ENCODE measurements at regions not wholly inside any gene's neighbourhood (a gene's known extent, or its start where the extent isn't known, plus 50 kb on each side); places are given as distances from the start of the nearest gene placed in this dataset.

DNA sequence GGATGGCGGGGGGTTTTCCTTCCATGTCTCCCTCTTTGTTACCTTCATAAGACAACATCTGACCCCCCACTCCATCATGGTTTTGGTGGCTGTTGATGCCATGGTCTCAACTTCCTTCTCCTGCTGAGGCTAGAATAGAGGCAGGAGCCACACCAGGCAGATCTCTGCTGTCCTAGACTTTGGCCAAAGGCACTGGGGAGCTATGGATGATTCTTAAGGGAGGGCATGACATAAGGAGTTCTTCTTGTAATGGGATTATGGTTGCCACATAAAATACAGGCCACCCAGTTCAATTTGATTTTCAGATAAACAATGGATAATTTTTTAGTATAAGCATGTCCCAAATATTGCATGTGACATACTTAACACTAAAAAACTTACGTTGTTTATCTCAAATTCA, 52.2 kb upstream of the IER5L start:
- TF ChIP-seq EZH2 (IDR thresholded peaks at IDR 0.05; ENCODE audit: borderline replicate concordance, low read length), result no peak
- TF ChIP-seq, protein P1, sequence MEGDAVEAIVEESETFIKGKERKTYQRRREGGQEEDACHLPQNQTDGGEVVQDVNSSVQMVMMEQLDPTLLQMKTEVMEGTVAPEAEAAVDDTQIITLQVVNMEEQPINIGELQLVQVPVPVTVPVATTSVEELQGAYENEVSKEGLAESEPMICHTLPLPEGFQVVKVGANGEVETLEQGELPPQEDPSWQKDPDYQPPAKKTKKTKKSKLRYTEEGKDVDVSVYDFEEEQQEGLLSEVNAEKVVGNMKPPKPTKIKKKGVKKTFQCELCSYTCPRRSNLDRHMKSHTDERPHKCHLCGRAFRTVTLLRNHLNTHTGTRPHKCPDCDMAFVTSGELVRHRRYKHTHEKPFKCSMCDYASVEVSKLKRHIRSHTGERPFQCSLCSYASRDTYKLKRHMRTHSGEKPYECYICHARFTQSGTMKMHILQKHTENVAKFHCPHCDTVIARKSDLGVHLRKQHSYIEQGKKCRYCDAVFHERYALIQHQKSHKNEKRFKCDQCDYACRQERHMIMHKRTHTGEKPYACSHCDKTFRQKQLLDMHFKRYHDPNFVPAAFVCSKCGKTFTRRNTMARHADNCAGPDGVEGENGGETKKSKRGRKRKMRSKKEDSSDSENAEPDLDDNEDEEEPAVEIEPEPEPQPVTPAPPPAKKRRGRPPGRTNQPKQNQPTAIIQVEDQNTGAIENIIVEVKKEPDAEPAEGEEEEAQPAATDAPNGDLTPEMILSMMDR (conservative IDR thresholded peaks at IDR 0.05 in 1 of 2, IDR thresholded peaks at IDR 0.05 in 1 of 2; ENCODE audit: extremely low read depth in 1 of 2, insufficient read depth in 1 of 2, low read depth in 1 of 2, low read length in 2 of 2), result no peak

Measured in mammary epithelial cell (primary cell).